ENCODE measurements at regions not wholly inside any gene's neighbourhood (a gene's known extent, or its start where the extent isn't known, plus 50 kb on each side); places are given as distances from the start of the nearest gene placed in this dataset.
"Not testable (repeated sequence)": the region's sequence is repeated elsewhere in the genome, so short reads cannot be mapped to it uniquely, and the experiment has no call there.

DNA sequence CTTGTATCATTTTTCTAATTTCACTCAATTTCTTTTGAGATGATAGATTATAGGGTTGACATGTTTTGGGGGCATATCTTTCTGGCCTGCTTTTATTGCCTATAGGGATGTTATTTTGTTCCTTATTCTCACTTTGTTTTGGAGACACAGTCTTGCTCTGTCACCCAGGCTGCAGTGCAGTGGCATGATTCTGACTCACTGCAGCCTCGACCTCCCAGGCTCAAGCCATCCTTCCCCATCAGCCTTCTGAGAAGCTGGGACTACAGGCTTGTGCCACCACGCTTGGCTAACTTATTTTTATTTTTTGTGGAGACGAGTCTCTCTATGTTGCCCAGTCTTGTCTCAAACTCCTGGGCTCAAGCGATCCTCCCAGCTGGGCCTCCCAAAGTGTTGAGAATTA, 72.8 kb upstream of the FAN1 start:
- no peak overlapping the region for H3K27ac Mint-ChIP-seq
- no peaks in the 10 kb centered on the region for H3K27me3 Mint-ChIP-seq
- no peak overlapping the region for H3K4me3 Mint-ChIP-seq

DNA sequence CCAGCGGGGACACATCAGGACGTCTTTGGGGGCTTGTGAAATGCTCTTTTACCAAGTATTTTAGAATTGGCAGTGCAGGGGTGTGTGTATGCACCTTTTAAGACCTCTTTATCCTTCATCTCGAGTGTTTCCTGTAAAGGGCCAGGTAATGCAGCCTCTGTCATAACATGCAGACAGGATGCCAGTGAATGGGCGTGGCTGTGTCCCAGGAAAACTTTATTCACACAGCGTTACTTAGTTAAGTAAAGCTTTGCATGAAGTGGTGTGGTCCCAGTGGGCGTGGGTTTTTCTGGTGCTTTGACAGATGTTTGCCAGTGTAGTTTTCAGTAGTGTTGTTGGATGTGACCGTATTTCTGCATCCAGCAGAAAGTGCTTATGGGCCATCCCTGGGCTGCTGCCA, 70.3 kb upstream of the FAN1 start:
- H3K9me3 Mint-ChIP-seq; POLR2A ChIA-PET; H3K36me3 Mint-ChIP-seq (ENCODE audit: low read depth); DNase-seq; H3K4me3 Mint-ChIP-seq; H3K27me3 Mint-ChIP-seq: not testable (repeated sequence)
- H3K27ac Mint-ChIP-seq = peak overlapping the region; percentile 2
- CTCF ChIA-PET = interaction anchor here (1.6 kb wide), 1 partner anchor 26 kb away, joined by 5 read pairs; no protein-coding TSS in a partner anchor
- peaks cover 23% of the 10 kb centered on the region for H3K4me1 Mint-ChIP-seq

More for the DNA sequence above, 72.8 kb upstream of the FAN1 start:
- CTCF ChIA-PET = interaction anchor here (0.7 kb wide), 1 partner anchor 28 kb away, joined by 3 read pairs; no protein-coding TSS in a partner anchor
- Mint-ChIP-seq H3K9me3 (no peaks in the 10 kb centered on the region), H3K4me1 (peaks cover 27% of the 10 kb centered on the region), H3K36me3 (ENCODE audit: low read depth) (no peaks in the 10 kb centered on the region)
- DNase-seq = no peak
- POLR2A ChIA-PET = no interaction called here

DNA sequence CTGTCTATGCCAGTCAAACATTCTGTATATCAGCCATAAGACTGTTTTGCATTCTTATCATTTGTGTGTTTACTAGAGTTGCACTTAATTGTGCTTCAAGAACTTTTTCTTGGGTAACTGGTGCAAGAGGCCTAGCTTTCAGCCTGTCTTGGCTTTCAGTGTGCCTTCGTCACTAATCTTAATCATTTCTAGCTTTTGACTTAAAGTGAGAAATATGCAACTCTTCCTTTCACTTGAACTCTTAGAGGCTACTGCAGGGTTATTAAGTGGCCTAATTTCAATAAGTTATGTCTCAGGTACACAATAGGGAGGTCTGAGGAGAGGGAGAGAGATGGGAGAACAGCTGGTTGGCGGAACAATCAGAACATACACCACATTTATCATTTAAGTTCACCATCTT, 62.1 kb upstream of the FAN1 start:
- Mint-ChIP-seq H3K27me3 (peaks cover 23% of the 10 kb centered on the region), H3K27ac (peak overlapping the region; percentile 10), H3K4me1 (peaks cover 36% of the 10 kb centered on the region)
- DNase-seq; H3K9me3 Mint-ChIP-seq; H3K36me3 Mint-ChIP-seq (ENCODE audit: low read depth); POLR2A ChIA-PET; H3K4me3 Mint-ChIP-seq: not testable (repeated sequence)
- CTCF ChIA-PET = interaction anchor here (3.1 kb wide), 1 partner anchor 17 kb away, joined by 8 read pairs; no protein-coding TSS in a partner anchor

DNA sequence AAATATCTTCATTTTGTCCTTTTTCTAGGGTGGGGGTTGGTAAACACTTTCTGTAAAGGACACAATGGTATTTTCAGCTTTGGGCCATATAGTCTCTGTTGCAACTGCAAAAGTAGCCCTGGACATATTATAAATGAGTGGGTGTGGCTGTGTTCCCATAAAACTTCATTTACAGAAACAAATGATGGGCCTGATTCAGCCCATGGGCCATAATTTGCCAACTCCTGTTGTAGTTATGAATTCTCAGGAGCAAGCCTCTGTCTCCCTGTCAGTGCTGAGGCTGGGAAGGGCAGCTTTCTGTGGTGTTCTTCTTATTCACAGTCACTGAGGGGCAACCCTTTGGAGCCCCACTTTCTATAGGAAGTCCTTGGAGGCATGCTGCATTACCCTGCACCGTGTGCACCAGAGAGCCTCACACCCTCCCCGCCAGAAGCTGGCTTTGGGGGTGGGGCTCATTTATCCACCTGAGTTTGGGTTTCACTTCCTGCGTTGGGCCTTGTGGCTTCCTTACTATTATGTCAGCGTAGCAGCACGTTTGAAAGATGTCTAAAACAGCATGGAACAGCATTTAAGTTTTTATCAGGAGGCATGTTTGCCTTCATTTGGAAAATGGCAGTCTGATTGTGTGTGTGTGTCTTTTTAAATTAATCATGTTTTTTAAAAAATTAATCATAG, 60.8 kb upstream of the FAN1 start:
- H3K36me3 Mint-ChIP-seq (ENCODE audit: low read depth); H3K9me3 Mint-ChIP-seq; H3K4me3 Mint-ChIP-seq; POLR2A ChIA-PET; H3K27ac Mint-ChIP-seq: not testable (repeated sequence)
- H3K4me1 Mint-ChIP-seq = peaks cover 36% of the 10 kb centered on the region
- CTCF ChIA-PET = interaction anchor here (3.1 kb wide), 1 partner anchor 16 kb away, joined by 8 read pairs; no protein-coding TSS in a partner anchor
- DNase-seq = peak; percentile 72
- H3K27me3 Mint-ChIP-seq = peaks cover 31% of the 10 kb centered on the region

DNA sequence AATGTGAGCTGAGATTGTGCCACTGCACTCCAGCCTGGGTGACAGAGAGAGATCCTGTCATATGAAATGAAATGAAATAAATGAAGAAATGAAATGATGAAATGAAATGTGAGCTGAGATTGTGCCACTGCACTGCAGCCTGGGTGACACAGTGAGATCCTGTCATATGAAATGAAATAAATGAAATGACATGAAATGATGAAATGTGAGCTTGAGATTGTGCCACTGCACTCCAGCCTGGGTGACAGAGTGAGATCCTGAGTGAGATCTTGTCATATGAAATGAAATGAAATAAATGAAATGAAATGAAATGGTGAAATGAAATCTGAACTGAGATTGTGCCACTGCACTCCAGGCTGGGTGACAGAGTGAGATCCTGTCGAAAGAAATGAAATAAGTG, 58.2 kb upstream of the FAN1 start:
- Mint-ChIP-seq H3K4me1 (peaks cover 36% of the 10 kb centered on the region), H3K27me3 (peaks cover 31% of the 10 kb centered on the region)
- H3K4me3 Mint-ChIP-seq; CTCF ChIA-PET; DNase-seq; H3K9me3 Mint-ChIP-seq; H3K36me3 Mint-ChIP-seq (ENCODE audit: low read depth); POLR2A ChIA-PET; H3K27ac Mint-ChIP-seq: not testable (repeated sequence)
